Peyer's patch (tissue), 4 donors: ENCODE measurements at regions not wholly inside any gene's neighbourhood (a gene's known extent, or its start where the extent isn't known, plus 50 kb on each side); places are given as distances from the start of the nearest gene placed in this dataset.

Experiments used
- CTCF ChIP-seq, 6 experiments: fragments of 450-650 bp in 4 of 6; fragments of 200-600 bp in 2 of 6; sonication (generic) in 1 of 6; IDR thresholded peaks; one replicate each; pipeline ENCODE4 v1.5.1; 2017 to 2019; ENCODE audit warnings: antibody characterized with exemption in 6 of 6, mild to moderate bottlenecking in 3 of 6, moderate library complexity in 1 of 6
- POLR2A ChIP-seq, 2 donors: fragments of 450-650 bp; IDR thresholded peaks; one replicate each; pipeline ENCODE4 v1.5.1; 2017; ENCODE audit warnings: antibody characterized with exemption in 2 of 2, mild to moderate bottlenecking in 2 of 2, moderate library complexity in 2 of 2

- TF ChIP-seq CTCF (IDR thresholded peaks at IDR 0.05) (no peak), POLR2A (IDR thresholded peaks at IDR 0.05) (no peak)
These were observed 611.8 kb downstream of the KIF4B start for GRCh38 chr5:155625315-155625714.
